A673 (cell line): ENCODE measurements at regions not wholly inside any gene's neighbourhood (a gene's known extent, or its start where the extent isn't known, plus 50 kb on each side); places are given as distances from the start of the nearest gene placed in this dataset.

Experiments
- BruUV-seq: library from RNA; stranded (reverse); fragments of 400-500 nt; replicated peaks from 2 replicates; lab custom pipeline; 2021; lab: Mats Ljungman, UMichigan
- CTCF ChIA-PET: fragments of 300-600 bp; sonication (Branson Sonifier 250); formaldehyde crosslinking; loops from one replicate; lab custom pipeline; 2022; ENCODE audit warnings: antibody characterized with exemption; lab: Charles Lee
- POLR2A ChIA-PET: fragments of 300-600 bp; sonication (Branson Sonifier 250); formaldehyde crosslinking; loops from one replicate; lab custom pipeline; 2022; ENCODE audit warnings: antibody characterized with exemption; ENCODE audit not compliant: low non-redundant PET; lab: Charles Lee
- DNase-seq: peaks from one replicate; pipeline ENCODE4 v3.0.0-alpha.2; 2015; ENCODE audit warnings: low spot score
- H3K27ac ChIP-seq: fragments of 200-600 bp; sonication (generic); 2 replicates; pipeline ENCODE4 v1.5.1; 2016; ENCODE audit warnings: mixed run types, low read depth, mild to moderate bottlenecking, mixed read lengths, antibody characterized with exemption, low read length; ENCODE audit not compliant: poor library complexity, severe bottlenecking
- H3K27me3 ChIP-seq: fragments of 200-600 bp; sonication (generic); replicated peaks from 2 replicates; pipeline ENCODE4 v1.6.1; 2017; ENCODE audit warnings: mixed run types, low read depth, mild to moderate bottlenecking, mixed read lengths, antibody characterized with exemption, low read length; ENCODE audit not compliant: insufficient read depth, poor library complexity
- H3K36me3 ChIP-seq: fragments of 200-600 bp; sonication (generic); 2 replicates; pipeline ENCODE4 v1.6.1; 2016; ENCODE audit warnings: mixed run types, mild to moderate bottlenecking, mixed read lengths, antibody characterized with exemption, low read length; ENCODE audit not compliant: insufficient read depth, poor library complexity, severe bottlenecking
- H3K4me1 ChIP-seq: fragments of 200-600 bp; sonication (generic); 2 replicates; pipeline ENCODE4 v1.6.1; 2017; ENCODE audit warnings: mixed run types, mild to moderate bottlenecking, mixed read lengths, antibody characterized with exemption, low read length; ENCODE audit not compliant: insufficient read depth, poor library complexity, severe bottlenecking
- H3K4me3 ChIP-seq: fragments of 200-600 bp; sonication (generic); 2 replicates; pipeline ENCODE4 v1.5.1; 2016; ENCODE audit warnings: low read depth, mixed run types, mild to moderate bottlenecking, mixed read lengths, low read length; ENCODE audit not compliant: poor library complexity, severe bottlenecking
- H3K9me3 ChIP-seq: fragments of 200-600 bp; sonication (generic); 2 replicates; pipeline ENCODE4 v1.6.1; 2016; ENCODE audit warnings: mixed run types, low read depth, mild to moderate bottlenecking, mixed read lengths, antibody characterized with exemption, low read length; ENCODE audit not compliant: poor library complexity, severe bottlenecking
- CTCF ChIP-seq: fragments of 300-800, 200-600 bp; sonication (generic); conservative IDR thresholded peaks from 2 replicates; pipeline ENCODE4 v1.5.1; 2017; ENCODE audit warnings: low read depth, mild to moderate bottlenecking, antibody characterized with exemption, low read length, moderate library complexity, mixed read lengths
- EZH2 ChIP-seq: fragments of 200-600 bp; sonication (generic); IDR thresholded peaks from 2 replicates; pipeline ENCODE4 v1.6.1; 2017; ENCODE audit warnings: borderline replicate concordance, low read depth, mild to moderate bottlenecking, mixed read lengths, antibody characterized with exemption, low read length; ENCODE audit not compliant: poor library complexity, severe bottlenecking
- intact Hi-C: fragments of 100-400 bp; cut with micrococcal nuclease; formaldehyde crosslinking; loops from one replicate; pipeline ENCODE4 v1.10.0; 2022; ENCODE audit not compliant: unreplicated experiment

DNA sequence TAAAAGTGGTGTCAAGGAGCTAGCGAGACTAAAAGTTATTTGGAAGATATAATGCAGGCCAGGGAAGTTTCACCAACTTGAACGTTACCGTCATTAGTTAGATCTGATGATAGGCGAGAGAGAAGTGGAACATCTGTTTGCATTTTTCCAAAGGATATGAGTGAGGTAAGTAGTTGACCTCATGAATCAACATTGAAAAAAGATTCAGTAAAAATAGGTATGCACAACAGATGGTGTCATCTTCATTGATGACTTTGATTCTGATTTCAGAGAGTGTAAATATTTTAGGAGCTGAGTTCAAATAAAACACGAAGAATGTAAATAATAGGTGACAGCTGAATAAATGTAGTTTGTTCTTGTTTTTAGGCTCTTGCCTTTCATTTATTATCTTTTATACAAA, 998.9 kb upstream of the CDH6 start:
- no peaks in the 10 kb centered on the region for H3K36me3 ChIP-seq
- no peak overlapping the region for H3K4me3 ChIP-seq
- H3K27me3 ChIP-seq: no peaks in the 10 kb centered on the region
- ChIA-PET CTCF (no interaction called here), POLR2A (no interaction called here)
- H3K27ac ChIP-seq: no peak overlapping the region
- intact Hi-C loops: no loop called here
- BruUV-seq: no TSS peak
- DNase-seq: no peak
- TF ChIP-seq EZH2 (no peak), CTCF (no peak)
- H3K9me3 ChIP-seq: no peaks in the 10 kb centered on the region
- H3K4me1 ChIP-seq: no peaks in the 10 kb centered on the region

DNA sequence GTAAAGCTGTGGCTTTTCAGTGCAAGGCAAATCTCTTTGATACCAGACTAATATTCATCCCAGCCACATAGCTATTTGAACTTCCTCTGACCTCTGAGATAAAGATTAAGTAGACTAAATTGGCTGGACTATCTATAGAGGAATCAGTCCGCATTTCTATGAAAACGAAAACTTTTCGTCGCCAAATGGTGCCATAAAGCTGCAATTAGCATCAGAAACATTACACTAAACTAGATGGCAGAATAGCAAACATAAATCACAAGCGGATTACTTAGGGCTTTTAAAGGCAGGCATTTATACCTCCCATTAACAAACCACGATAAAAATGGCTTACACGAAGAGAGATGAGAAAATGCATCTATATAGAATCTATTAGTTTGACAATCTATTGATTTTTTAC, 1009.7 kb upstream of the CDH6 start:
- Histone ChIP-seq H3K4me1 (no peaks in the 10 kb centered on the region), H3K9me3 (no peaks in the 10 kb centered on the region), H3K27me3 (no peaks in the 10 kb centered on the region), H3K4me3 (no peak overlapping the region), H3K27ac (no peak overlapping the region), H3K36me3 (no peaks in the 10 kb centered on the region)
- POLR2A ChIA-PET: no interaction called here
- DNase-seq: peak; percentile 37
- TF ChIP-seq CTCF (no peak), EZH2 (no peak)
- CTCF ChIA-PET: no interaction called here
- BruUV-seq: no TSS peak
- intact Hi-C loops: no loop called here

DNA sequence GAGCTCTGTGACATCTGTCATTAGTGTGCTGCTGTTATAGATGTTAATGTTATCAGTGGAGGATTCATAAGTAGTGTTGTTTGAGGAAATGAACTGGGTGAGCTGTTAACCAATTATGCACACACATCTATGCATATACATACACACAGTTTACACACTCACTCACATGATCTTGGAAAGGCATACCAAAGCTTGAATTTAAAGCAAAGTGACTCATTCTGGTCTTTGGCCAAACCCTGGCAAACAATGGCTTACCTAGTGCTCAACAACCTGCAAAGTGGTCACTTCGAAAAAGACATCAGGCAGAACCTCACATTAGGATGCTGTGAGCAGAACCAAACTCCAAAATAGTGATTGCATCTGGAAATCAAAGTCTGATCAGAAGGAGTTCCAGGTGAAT, 1037.3 kb upstream of the CDH6 start:
- Histone ChIP-seq H3K9me3 (no peaks in the 10 kb centered on the region), H3K27ac (no peak overlapping the region), H3K4me1 (no peaks in the 10 kb centered on the region), H3K36me3 (no peaks in the 10 kb centered on the region), H3K4me3 (no peak overlapping the region), H3K27me3 (no peaks in the 10 kb centered on the region)
- intact Hi-C loops: no loop called here
- POLR2A ChIA-PET: no interaction called here
- CTCF ChIA-PET: no interaction called here
- TF ChIP-seq CTCF: no peak
- no peak for TF ChIP-seq EZH2
- no peak for DNase-seq
- BruUV-seq: no TSS peak
